ENCODE measurements at regions not wholly inside any gene's neighbourhood (a gene's known extent, or its start where the extent isn't known, plus 50 kb on each side); places are given as distances from the start of the nearest gene placed in this dataset.

DNA sequence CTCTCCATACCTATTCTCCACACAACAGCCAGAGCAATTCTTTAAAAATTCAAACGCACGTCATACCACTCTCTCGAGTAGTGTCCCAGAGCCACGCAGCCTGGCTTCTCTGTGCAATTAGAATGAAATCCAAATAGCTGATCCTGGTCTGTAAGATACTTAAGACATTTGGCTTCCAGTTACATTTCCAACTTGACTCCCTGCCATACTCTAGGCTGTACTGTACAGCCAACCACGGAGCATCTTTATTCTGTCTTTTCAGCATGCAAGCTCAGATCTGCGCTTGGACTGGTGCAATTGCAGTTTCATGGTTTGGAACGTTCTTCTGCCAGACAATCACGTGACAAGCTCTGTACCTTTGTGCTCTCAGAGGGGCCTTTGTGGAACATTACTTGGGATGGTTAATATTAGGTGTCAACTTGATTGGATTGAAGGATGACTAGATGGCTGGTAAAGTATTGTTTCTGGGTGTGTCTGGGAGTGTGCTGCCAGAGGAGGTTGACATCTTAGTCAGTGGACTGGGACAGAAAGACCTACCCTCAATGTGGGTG lies 325.6 kb downstream of the SOX11 start:
- no peak overlapping the region for H3K4me3 ChIP-seq
- no peak for ATAC-seq
- H3K9me3 ChIP-seq: no peaks in the 10 kb centered on the region
- no peaks in the 10 kb centered on the region for H3K36me3 ChIP-seq
- H3K27me3 ChIP-seq: no peaks in the 10 kb centered on the region
- DNase-seq: no peak
- TF ChIP-seq, protein P1, sequence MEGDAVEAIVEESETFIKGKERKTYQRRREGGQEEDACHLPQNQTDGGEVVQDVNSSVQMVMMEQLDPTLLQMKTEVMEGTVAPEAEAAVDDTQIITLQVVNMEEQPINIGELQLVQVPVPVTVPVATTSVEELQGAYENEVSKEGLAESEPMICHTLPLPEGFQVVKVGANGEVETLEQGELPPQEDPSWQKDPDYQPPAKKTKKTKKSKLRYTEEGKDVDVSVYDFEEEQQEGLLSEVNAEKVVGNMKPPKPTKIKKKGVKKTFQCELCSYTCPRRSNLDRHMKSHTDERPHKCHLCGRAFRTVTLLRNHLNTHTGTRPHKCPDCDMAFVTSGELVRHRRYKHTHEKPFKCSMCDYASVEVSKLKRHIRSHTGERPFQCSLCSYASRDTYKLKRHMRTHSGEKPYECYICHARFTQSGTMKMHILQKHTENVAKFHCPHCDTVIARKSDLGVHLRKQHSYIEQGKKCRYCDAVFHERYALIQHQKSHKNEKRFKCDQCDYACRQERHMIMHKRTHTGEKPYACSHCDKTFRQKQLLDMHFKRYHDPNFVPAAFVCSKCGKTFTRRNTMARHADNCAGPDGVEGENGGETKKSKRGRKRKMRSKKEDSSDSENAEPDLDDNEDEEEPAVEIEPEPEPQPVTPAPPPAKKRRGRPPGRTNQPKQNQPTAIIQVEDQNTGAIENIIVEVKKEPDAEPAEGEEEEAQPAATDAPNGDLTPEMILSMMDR (IDR thresholded peaks at IDR 0.05): no peak
- no peak overlapping the region for H3K27ac ChIP-seq
- intact Hi-C loops (cut with DNase I): no loop called here
- H3K4me1 ChIP-seq: no peaks in the 10 kb centered on the region

DNA sequence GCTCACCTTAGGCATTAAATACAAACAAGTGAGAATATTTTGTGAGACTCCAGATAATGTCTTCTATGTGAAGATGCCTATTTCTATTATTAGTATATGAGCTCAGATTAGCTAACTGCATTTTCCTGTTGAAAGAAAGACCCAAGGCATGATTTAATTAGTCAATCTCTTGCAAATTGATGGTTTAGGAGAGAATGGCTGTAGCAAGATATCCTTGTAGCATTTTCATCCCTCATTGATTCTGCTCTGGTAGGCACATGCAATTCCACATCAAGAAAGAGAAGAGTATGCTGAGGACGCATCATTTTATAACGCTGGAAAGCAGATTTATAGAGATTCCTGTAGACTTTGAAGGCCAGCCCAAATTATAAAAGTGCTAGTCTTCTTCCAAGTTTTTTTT lies 332.0 kb downstream of the SOX11 start:
- Histone ChIP-seq H3K36me3 (no peaks in the 10 kb centered on the region), H3K4me1 (no peaks in the 10 kb centered on the region), H3K9me3 (no peaks in the 10 kb centered on the region), H3K4me3 (no peak overlapping the region), H3K27ac (no peak overlapping the region), H3K27me3 (no peaks in the 10 kb centered on the region)
- ATAC-seq: no peak
- TF ChIP-seq, protein P1 (IDR thresholded peaks at IDR 0.05): no peak
- intact Hi-C loops (cut with DNase I): no loop called here
- no peak for DNase-seq

DNA sequence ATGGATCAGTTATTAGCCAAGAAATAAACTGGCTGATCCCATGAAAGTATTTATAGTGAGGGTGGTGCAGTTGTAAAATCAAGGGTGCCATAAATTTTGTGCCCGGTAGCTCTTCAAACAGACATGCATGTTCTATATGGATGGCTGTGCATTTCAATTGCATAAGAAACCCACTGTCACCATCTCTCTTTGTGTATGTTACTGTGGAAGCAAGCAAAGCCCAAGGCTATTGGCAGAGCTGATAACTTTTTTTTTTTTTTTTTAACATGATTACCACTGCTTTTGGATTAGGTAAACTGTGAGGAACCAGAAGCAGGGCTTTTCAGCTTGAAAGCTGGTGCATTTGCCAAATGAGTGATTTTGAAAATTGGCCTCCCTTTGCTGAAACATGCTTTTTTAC lies 332.6 kb downstream of the SOX11 start:
- Histone ChIP-seq H3K27ac (no peak overlapping the region), H3K4me1 (no peaks in the 10 kb centered on the region), H3K27me3 (no peaks in the 10 kb centered on the region), H3K9me3 (no peaks in the 10 kb centered on the region), H3K36me3 (no peaks in the 10 kb centered on the region), H3K4me3 (no peak overlapping the region)
- TF ChIP-seq, protein P1 (IDR thresholded peaks at IDR 0.05): no peak
- DNase-seq: no peak
- ATAC-seq: no peak
- intact Hi-C loops (cut with DNase I): no loop called here

DNA sequence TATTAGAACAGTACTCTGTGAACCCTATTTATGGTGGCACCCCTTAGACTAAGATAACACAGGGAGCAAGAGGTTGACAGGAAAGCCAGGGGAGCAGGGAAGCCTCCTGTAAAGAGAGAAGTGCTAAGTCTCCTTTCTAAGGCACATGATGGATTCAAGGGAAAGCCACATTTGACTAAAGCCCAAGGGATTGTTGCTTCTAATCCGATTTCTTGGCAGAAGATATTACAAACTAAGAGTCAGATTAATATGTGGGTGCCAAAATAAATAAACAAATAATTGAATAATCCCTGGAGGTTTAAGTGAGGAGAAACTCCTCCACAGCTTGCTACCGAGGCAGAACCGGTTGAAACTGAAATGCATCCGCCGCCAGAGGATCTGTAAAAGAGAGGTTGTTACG lies 333.2 kb downstream of the SOX11 start:
- intact Hi-C loops (cut with DNase I): no loop called here
- DNase-seq (no peak), ATAC-seq (no peak)
- no peaks in the 10 kb centered on the region for H3K4me1 ChIP-seq
- H3K36me3 ChIP-seq: no peaks in the 10 kb centered on the region
- TF ChIP-seq, protein P1 (IDR thresholded peaks at IDR 0.05): no peak
- H3K27ac ChIP-seq: no peak overlapping the region
- no peak overlapping the region for H3K4me3 ChIP-seq
- no peaks in the 10 kb centered on the region for H3K27me3 ChIP-seq
- H3K9me3 ChIP-seq: no peaks in the 10 kb centered on the region

- Histone ChIP-seq H3K36me3 (no peaks in the 10 kb centered on the region), H3K4me1 (no peaks in the 10 kb centered on the region), H3K9me3 (no peaks in the 10 kb centered on the region), H3K4me3 (no peak overlapping the region), H3K27ac (no peak overlapping the region), H3K27me3 (no peaks in the 10 kb centered on the region)
- TF ChIP-seq, protein P1 (IDR thresholded peaks at IDR 0.05): no peak
- ATAC-seq: no peak
- intact Hi-C loops (cut with DNase I): no loop called here
- DNase-seq: no peak
Measured at GRCh38 chr2:6027066-6027465, 334.9 kb downstream of the SOX11 start.
